ENCODE measurements at regions not wholly inside any gene's neighbourhood (a gene's known extent, or its start where the extent isn't known, plus 50 kb on each side); places are given as distances from the start of the nearest gene placed in this dataset.

- H2AFZ ChIP-seq (ENCODE audit: insufficient read depth, low read depth, low read length, poor library complexity, severe bottlenecking) = no peak overlapping the region
- intact Hi-C loops (cut with micrococcal nuclease) = no loop called here
- TF ChIP-seq, protein P1, sequence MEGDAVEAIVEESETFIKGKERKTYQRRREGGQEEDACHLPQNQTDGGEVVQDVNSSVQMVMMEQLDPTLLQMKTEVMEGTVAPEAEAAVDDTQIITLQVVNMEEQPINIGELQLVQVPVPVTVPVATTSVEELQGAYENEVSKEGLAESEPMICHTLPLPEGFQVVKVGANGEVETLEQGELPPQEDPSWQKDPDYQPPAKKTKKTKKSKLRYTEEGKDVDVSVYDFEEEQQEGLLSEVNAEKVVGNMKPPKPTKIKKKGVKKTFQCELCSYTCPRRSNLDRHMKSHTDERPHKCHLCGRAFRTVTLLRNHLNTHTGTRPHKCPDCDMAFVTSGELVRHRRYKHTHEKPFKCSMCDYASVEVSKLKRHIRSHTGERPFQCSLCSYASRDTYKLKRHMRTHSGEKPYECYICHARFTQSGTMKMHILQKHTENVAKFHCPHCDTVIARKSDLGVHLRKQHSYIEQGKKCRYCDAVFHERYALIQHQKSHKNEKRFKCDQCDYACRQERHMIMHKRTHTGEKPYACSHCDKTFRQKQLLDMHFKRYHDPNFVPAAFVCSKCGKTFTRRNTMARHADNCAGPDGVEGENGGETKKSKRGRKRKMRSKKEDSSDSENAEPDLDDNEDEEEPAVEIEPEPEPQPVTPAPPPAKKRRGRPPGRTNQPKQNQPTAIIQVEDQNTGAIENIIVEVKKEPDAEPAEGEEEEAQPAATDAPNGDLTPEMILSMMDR (IDR thresholded peaks at IDR 0.05) = no peak
- no peaks in the 10 kb centered on the region for H3K4me1 ChIP-seq (ENCODE audit: control insufficient read depth in 1 of 2, insufficient read depth in 2 of 2, low read length in 2 of 2)
- Mint-ChIP-seq H3K4me1 (no peaks in the 10 kb centered on the region), H3K36me3 (no peaks in the 10 kb centered on the region), H3K4me3 (no peak overlapping the region), H3K9me3 (peaks cover 0 to 16% (median 2%) of the 10 kb centered on the region in 7 donors), H3K27ac (no peak overlapping the region), H3K27me3 (ENCODE audit: low read depth in 3 of 3) (no peaks in the 10 kb centered on the region)
- H3K79me2 ChIP-seq (ENCODE audit: insufficient read depth, low read length) = no peaks in the 10 kb centered on the region
- no peak overlapping the region for H3K4me3 ChIP-seq (replicated peaks in 1 of 3; ENCODE audit: low read depth in 2 of 3, low read length in 3 of 3)
- no peak overlapping the region for H3K4me2 ChIP-seq (replicated peaks; ENCODE audit: extremely low read depth, low read length, poor library complexity, severe bottlenecking)
- 86% methylated on average over 5 of the region's 7 CpGs for WGBS (ENCODE audit: insufficient coverage)
- H3K27ac ChIP-seq (ENCODE audit: low read depth in 1 of 2, low read length in 2 of 2) = no peak overlapping the region
- no peaks in the 10 kb centered on the region for H4K20me1 ChIP-seq (ENCODE audit: insufficient read depth, low read length)
- H3K27me3 ChIP-seq (ENCODE audit: control insufficient read depth in 2 of 2, insufficient read depth in 2 of 2, low read length in 2 of 2) = no peaks in the 10 kb centered on the region
- H3K36me3 ChIP-seq (replicated peaks in 1 of 2; ENCODE audit: control insufficient read depth in 1 of 2, insufficient read depth in 2 of 2, low read length in 2 of 2) = no peaks in the 10 kb centered on the region
- H3K9ac ChIP-seq (ENCODE audit: insufficient read depth, low read length, poor library complexity, severe bottlenecking) = no peak overlapping the region
- DNase-seq = no peak
- H3K9me3 ChIP-seq (replicated peaks in 1 of 2; ENCODE audit: control insufficient read depth in 1 of 2, insufficient read depth in 1 of 2, low read length in 2 of 2) = peaks cover 17 to 18% of the 10 kb centered on the region in 2 donors
Observed at GRCh38 chr21:22363504-22363903, 1365.3 kb downstream of the NCAM2 start.

DNA sequence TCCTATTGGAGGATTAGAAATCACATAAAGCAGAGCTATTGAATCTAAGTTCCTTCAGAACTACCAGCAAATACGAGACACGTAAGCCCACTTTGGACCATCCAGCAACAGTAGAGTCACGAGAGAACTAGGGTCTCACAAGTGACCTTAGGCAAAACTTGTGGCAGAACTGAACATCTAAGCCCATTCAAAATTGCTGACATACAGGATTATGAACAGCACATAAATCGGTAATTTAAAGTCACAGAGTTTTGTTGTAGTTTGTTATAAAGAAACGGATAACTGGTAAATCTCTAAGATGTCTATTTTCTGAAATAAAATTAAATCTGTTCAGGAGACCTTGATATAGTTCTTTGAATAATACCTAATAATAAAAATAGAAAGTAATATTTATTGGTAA is 1366.0 kb downstream of the NCAM2 start:
- H3K9ac ChIP-seq (ENCODE audit: insufficient read depth, low read length, poor library complexity, severe bottlenecking) = no peak overlapping the region
- TF ChIP-seq, protein P1 (IDR thresholded peaks at IDR 0.05) = no peak
- H3K4me3 ChIP-seq (replicated peaks in 1 of 3; ENCODE audit: low read depth in 2 of 3, low read length in 3 of 3) = no peak overlapping the region
- no peak overlapping the region for H3K4me3 Mint-ChIP-seq
- no peaks in the 10 kb centered on the region for H3K36me3 Mint-ChIP-seq
- H3K4me1 Mint-ChIP-seq = no peaks in the 10 kb centered on the region
- no peaks in the 10 kb centered on the region for H4K20me1 ChIP-seq (ENCODE audit: insufficient read depth, low read length)
- H3K27me3 ChIP-seq (ENCODE audit: control insufficient read depth in 2 of 2, insufficient read depth in 2 of 2, low read length in 2 of 2) = no peaks in the 10 kb centered on the region
- no peaks in the 10 kb centered on the region for H3K27me3 Mint-ChIP-seq (ENCODE audit: low read depth in 3 of 3)
- no peaks in the 10 kb centered on the region for H3K4me1 ChIP-seq (ENCODE audit: control insufficient read depth in 1 of 2, insufficient read depth in 2 of 2, low read length in 2 of 2)
- no peaks in the 10 kb centered on the region for H3K79me2 ChIP-seq (ENCODE audit: insufficient read depth, low read length)
- H3K9me3 Mint-ChIP-seq = peaks cover 0 to 16% (median 2%) of the 10 kb centered on the region in 7 donors
- no peak for DNase-seq
- peaks cover 17 to 18% of the 10 kb centered on the region in 2 donors for H3K9me3 ChIP-seq (replicated peaks in 1 of 2; ENCODE audit: control insufficient read depth in 1 of 2, insufficient read depth in 1 of 2, low read length in 2 of 2)
- WGBS (ENCODE audit: insufficient coverage) = 100% methylated on average over 2 of the region's 5 CpGs
- no peak overlapping the region for H3K4me2 ChIP-seq (replicated peaks; ENCODE audit: extremely low read depth, low read length, poor library complexity, severe bottlenecking)
- no peak overlapping the region for H3K27ac Mint-ChIP-seq
- no peak overlapping the region for H2AFZ ChIP-seq (ENCODE audit: insufficient read depth, low read depth, low read length, poor library complexity, severe bottlenecking)
- no peak overlapping the region for H3K27ac ChIP-seq (ENCODE audit: low read depth in 1 of 2, low read length in 2 of 2)
- intact Hi-C loops (cut with micrococcal nuclease) = no loop called here
- no peaks in the 10 kb centered on the region for H3K36me3 ChIP-seq (replicated peaks in 1 of 2; ENCODE audit: control insufficient read depth in 1 of 2, insufficient read depth in 2 of 2, low read length in 2 of 2)
